ENCODE measurements at regions not wholly inside any gene's neighbourhood (a gene's known extent, or its start where the extent isn't known, plus 50 kb on each side); places are given as distances from the start of the nearest gene placed in this dataset.

DNA sequence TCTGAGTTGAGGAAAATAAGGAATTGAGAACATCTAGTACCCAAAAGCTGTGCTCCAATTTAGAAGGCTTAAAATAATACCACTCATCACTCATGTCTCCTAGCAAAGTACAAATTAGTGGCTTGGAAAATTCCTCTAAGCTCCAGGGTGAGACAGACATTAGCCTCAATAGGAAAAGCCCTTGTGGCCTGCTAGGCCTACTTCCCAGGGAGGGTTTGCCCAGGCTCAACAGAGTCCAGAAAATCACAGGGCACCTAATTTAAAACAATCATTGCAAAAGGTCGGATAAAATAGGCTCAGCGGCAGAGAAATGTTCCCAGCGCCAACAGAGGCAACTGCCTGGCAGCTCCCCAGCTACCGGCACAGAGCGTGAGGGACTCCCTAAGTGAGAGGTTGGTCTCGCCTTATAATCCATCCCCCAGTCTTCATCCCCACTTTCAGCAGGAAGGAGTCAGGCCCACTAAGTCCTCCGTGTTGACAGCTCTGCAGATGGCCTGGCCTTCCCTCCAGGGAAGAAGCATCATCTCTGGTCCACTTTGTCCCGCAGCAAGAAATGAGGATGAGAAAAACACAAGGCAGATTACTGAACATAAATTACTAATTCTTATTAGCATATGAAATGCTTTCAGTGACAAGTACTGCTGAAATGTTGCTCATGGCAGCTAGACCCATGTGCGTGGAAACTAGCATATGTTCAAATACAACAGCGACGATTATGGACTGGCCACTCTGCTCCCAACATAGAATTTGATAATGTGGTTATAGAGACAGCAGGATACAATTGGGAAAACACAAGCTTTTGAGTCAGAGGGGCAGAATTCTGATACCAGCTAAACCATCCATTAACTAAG, 1177.7 kb upstream of the AUTS2 start:
- DNase-seq (ENCODE audit: extremely low read depth, low read depth) = no peak
- TF ChIP-seq, protein P1, sequence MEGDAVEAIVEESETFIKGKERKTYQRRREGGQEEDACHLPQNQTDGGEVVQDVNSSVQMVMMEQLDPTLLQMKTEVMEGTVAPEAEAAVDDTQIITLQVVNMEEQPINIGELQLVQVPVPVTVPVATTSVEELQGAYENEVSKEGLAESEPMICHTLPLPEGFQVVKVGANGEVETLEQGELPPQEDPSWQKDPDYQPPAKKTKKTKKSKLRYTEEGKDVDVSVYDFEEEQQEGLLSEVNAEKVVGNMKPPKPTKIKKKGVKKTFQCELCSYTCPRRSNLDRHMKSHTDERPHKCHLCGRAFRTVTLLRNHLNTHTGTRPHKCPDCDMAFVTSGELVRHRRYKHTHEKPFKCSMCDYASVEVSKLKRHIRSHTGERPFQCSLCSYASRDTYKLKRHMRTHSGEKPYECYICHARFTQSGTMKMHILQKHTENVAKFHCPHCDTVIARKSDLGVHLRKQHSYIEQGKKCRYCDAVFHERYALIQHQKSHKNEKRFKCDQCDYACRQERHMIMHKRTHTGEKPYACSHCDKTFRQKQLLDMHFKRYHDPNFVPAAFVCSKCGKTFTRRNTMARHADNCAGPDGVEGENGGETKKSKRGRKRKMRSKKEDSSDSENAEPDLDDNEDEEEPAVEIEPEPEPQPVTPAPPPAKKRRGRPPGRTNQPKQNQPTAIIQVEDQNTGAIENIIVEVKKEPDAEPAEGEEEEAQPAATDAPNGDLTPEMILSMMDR (IDR thresholded peaks at IDR 0.05; ENCODE audit: low read depth, low read length) = no peak

DNA sequence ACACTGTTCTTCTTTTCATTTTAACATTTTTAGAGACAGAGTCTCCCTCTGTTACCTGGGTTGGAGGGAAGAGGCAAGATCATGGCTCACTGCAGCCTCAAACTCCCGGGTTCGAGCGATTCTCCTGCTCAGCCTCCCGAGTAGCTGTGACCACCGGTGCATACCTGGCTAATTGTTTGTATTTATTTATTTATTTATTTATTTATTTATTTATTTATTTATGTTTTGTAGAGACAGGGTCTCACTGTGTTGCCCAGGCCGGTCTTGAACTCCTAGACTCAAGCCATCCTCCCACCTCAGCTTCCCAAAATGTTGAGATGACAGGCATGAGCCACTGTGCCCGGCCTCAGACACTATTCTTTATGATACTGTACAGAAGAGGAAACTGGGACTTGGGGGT, 1176.6 kb upstream of the AUTS2 start:
- DNase-seq (ENCODE audit: extremely low read depth, low read depth) = no peak
- TF ChIP-seq, protein P1 (IDR thresholded peaks at IDR 0.05; ENCODE audit: low read depth, low read length) = no peak

DNA sequence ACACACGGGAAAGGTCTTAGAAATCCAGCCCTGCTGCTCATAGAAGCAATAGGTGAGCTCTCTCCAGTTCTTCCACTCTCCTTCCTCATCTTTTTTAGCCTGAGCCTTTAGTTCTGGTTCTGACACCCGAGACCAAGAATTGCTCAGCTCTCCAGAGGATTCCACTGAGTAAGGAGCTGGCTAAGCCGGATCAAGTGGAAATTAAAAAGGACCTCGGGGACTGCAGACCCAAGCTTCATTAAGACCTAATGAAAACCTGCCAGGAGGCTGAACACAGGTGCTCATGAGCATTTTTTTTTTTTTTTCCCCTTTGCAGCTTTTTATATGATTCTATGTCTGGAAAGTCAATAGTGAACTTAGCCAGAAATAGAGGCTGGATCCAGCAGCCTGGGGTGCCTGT, 1176.0 kb upstream of the AUTS2 start:
- TF ChIP-seq, protein P1 (IDR thresholded peaks at IDR 0.05; ENCODE audit: low read depth, low read length) = no peak
- no peak for DNase-seq (ENCODE audit: extremely low read depth, low read depth)

DNA sequence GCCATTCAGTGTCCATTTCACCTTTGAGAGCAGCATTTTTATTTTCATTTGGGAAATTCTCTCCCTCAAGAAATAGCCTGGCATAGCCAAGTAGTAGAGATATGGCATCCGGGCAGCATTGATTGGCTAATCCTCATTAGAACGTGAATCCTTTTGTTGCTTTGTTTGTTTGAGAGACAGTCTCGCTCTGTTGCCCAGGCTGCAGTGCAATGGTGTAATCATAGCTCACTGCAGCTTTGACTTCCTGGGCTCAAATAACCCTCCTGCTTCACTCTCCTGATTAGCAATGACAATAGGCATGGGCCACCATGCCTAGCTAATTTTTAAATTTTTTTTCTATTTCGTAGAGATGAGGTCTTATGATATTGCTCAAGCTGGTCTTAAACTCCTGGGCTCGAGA, 1174.9 kb upstream of the AUTS2 start:
- no peak for DNase-seq (ENCODE audit: extremely low read depth, low read depth)
- TF ChIP-seq, protein P1 (IDR thresholded peaks at IDR 0.05; ENCODE audit: low read depth, low read length) = no peak

DNA sequence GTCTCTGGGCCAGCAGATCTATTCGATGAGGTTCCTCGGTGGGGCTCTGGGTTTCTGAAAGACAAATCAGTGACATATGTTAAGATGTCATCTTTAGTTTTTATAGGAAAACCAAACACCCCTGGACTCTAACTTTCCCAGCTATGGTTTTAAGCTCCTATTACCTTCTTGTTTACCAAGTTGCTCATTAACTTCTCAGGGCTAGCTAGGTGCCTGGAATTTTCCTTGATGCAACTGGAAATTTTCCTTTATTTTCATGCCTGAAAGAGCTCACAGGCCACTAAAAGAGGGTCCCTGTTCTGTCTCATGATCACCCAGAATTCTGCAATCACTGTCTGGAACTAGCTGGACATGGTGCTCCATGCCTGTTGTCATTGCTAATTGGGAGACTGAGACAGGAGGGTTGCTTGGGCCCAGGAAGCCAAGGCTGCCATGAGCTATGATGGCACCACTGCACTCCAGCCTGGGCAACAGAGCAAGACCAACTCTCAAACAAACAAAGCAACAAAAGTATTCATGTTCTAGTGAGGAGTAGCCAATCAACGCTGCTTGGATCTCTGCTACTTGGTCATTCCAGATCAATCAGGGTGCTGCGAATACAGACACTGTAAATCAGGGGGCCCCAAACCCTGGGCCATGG, 1173.5 kb upstream of the AUTS2 start:
- TF ChIP-seq, protein P1 (IDR thresholded peaks at IDR 0.05; ENCODE audit: low read depth, low read length) = no peak
- no peak for DNase-seq (ENCODE audit: extremely low read depth, low read depth)

DNA sequence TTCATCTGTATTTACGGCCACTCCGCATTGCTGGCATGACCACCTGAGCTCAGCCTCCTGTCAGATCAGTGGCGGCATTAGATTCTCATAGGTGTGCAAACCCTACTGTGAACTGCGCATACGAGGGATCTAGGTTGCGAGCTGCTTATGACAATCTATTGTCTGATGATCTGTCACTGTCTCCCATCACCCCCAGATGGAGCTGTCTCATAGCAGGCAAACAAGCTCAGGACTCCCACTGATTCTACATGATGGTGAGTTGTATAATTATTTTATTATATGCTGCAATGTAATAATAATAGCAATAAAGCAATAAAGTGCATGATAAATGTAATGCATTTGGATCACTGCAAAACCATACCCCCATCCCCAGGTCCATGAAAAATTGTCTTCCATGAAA, 1172.9 kb upstream of the AUTS2 start:
- DNase-seq (ENCODE audit: extremely low read depth, low read depth) = no peak
- TF ChIP-seq, protein P1 (IDR thresholded peaks at IDR 0.05; ENCODE audit: low read depth, low read length) = no peak

DNA sequence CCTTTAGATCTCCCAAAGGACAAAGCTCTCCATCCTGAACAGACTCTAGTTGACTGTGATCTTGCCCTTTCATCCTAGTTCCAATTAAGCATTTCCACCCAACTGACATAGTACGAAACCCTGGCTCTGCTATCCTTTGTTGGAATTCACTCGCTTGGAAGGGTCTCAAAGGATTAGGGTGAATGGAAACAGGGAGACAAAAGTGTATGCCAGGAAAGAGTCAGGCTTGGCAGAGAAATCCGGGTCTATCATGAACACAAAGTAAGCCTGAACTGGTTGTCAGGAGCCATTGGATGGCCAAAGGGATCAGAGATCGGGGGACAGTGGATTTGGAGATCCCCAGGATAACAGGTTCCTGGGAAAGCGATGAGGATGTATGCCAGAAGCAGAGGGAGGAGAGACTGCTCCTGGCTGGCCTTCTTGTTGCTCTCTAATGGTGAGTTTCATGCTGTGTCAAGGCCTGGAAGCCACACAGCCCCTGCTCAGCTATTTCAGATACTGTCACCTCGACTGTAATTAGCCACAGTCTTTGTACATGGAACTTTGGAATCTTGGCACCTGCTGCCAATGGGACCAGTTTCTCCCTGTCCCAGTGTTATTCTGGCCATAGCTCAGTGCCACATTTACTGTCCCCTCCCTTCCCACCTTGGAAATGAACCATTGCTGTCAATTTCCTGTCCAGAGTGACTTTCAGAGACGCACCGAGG, 1168.7 kb upstream of the AUTS2 start:
- no peak for DNase-seq (ENCODE audit: extremely low read depth, low read depth)
- TF ChIP-seq, protein P1 (IDR thresholded peaks at IDR 0.05; ENCODE audit: low read depth, low read length) = no peak

Measured in AG09319 (cell line).